SK-N-MC (cell line): ENCODE measurements at regions not wholly inside any gene's neighbourhood (a gene's known extent, or its start where the extent isn't known, plus 50 kb on each side); places are given as distances from the start of the nearest gene placed in this dataset.

Experiments used
- EZH2 ChIP-seq: fragments of 200-600 bp; sonication (generic); IDR thresholded peaks from one replicate; pipeline ENCODE4 v1.6.1; 2017; ENCODE audit warnings: antibody characterized with exemption
- POLR2AphosphoS5 ChIP-seq: IDR thresholded peaks from 2 replicates; pipeline ENCODE4 v1.6.1; 2012; ENCODE audit warnings: mild to moderate bottlenecking, low read depth, low read length, borderline replicate concordance

DNA sequence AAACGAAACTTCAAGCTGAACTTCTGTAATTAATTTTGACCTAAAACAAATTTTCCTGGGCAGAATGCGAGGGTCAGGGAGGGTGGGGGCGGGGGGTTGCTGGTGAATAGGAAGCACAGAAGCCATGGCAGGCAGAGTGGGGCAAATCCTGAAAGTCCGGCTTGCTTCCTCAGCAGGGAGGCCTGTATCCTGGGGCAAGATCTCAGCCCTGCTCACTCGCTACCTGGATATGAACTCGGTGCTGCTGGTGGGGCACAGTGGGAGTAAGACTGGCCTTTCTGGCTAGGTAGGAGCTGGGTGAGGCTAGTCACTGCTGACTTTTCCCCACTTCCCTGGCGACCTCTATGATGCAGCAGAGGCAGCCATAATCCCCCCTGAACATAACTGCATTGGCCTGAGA, 168.9 kb upstream of the CHORDC1 start:
- TF ChIP-seq POLR2AphosphoS5 (no peak), EZH2 (no peak)
